ENCODE measurements at regions not wholly inside any gene's neighbourhood (a gene's known extent, or its start where the extent isn't known, plus 50 kb on each side); places are given as distances from the start of the nearest gene placed in this dataset.
"Not testable (repeated sequence)": the region's sequence is repeated elsewhere in the genome, so short reads cannot be mapped to it uniquely, and the experiment has no call there.

- ATAC-seq, result no peak
- Histone ChIP-seq H3K4me3 (no peak overlapping the region), H3K27ac (no peak overlapping the region), H3K4me1 (no peaks in the 10 kb centered on the region), H3K9me3 (no peaks in the 10 kb centered on the region), H3K36me3 (no peaks in the 10 kb centered on the region), H3K27me3 (no peaks in the 10 kb centered on the region)
- no peak for TF ChIP-seq CTCF (IDR thresholded peaks at IDR 0.05)
- DNase-seq, result no peak
- intact Hi-C loops (cut with DNase I), result no loop called here
Observed at GRCh38 chr6:6458172-6458571, 130.3 kb upstream of the LY86 start.

- DNase-seq; ATAC-seq; H3K4me3 ChIP-seq; H3K27ac ChIP-seq; H3K27me3 ChIP-seq; intact Hi-C loops (cut with DNase I); H3K4me1 ChIP-seq; H3K36me3 ChIP-seq; H3K9me3 ChIP-seq: not testable (repeated sequence)
Observed at GRCh38 chr6:6459963-6460362, 128.6 kb upstream of the LY86 start.

GRCh38 chr6:6460416-6460815 lies 128.1 kb upstream of the LY86 start:
- Histone ChIP-seq H3K4me3 (no peak overlapping the region), H3K36me3 (no peaks in the 10 kb centered on the region), H3K4me1 (no peaks in the 10 kb centered on the region), H3K27me3 (no peaks in the 10 kb centered on the region), H3K27ac (no peak overlapping the region), H3K9me3 (no peaks in the 10 kb centered on the region)
- TF ChIP-seq CTCF (IDR thresholded peaks at IDR 0.05), result no peak
- intact Hi-C loops (cut with DNase I), result no loop called here
- DNase-seq, result no peak
- no peak for ATAC-seq

- Histone ChIP-seq H3K27me3 (no peaks in the 10 kb centered on the region), H3K36me3 (no peaks in the 10 kb centered on the region), H3K27ac (no peak overlapping the region), H3K4me1 (no peaks in the 10 kb centered on the region), H3K4me3 (no peak overlapping the region), H3K9me3 (no peaks in the 10 kb centered on the region)
- intact Hi-C loops (cut with DNase I), result no loop called here
- ATAC-seq (no peak), DNase-seq (no peak)
- no peak for TF ChIP-seq CTCF (IDR thresholded peaks at IDR 0.05)
Observed at GRCh38 chr6:6461138-6461537, 127.4 kb upstream of the LY86 start.

- peak; percentile 78 for ATAC-seq
Observed at GRCh38 chr6:6466967-6467761, 121.4 kb upstream of the LY86 start.

More at GRCh38 chr6:6466967-6467761, 121.4 kb upstream of the LY86 start:
- no peak for TF ChIP-seq CTCF (IDR thresholded peaks at IDR 0.05)
- Histone ChIP-seq H3K27ac (no peak overlapping the region), H3K4me1 (no peaks in the 10 kb centered on the region), H3K27me3 (no peaks in the 10 kb centered on the region), H3K36me3 (no peaks in the 10 kb centered on the region), H3K4me3 (no peak overlapping the region), H3K9me3 (peaks cover 0 to 5% of the 10 kb centered on the region in 2 donors)
- intact Hi-C loops (cut with DNase I), result no loop called here
- DNase-seq, result peak in 1 of 4 donors; percentile 34
